ENCODE measurements at regions not wholly inside any gene's neighbourhood (a gene's known extent, or its start where the extent isn't known, plus 50 kb on each side); places are given as distances from the start of the nearest gene placed in this dataset.

DNA sequence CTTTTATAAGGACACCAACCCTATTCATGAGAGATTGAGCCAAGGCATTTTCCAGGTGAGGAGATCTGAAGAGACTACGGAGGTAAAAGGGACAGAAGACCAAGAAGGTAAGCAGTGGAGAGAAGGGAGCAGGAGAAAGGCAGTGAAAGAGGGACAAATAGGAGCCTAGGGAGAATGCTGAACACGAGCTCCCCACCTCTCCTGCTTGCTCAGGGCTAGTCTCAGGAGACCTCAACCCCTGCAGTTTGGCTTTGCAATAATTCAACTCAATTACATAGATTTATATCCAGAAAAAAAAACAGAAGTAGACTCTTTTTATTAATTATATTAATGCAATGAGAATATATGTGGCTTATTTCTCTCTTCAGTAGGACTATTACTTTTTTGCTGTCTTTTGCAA is 91.0 kb upstream of the DDX18 start:
- TF ChIP-seq, protein P1, sequence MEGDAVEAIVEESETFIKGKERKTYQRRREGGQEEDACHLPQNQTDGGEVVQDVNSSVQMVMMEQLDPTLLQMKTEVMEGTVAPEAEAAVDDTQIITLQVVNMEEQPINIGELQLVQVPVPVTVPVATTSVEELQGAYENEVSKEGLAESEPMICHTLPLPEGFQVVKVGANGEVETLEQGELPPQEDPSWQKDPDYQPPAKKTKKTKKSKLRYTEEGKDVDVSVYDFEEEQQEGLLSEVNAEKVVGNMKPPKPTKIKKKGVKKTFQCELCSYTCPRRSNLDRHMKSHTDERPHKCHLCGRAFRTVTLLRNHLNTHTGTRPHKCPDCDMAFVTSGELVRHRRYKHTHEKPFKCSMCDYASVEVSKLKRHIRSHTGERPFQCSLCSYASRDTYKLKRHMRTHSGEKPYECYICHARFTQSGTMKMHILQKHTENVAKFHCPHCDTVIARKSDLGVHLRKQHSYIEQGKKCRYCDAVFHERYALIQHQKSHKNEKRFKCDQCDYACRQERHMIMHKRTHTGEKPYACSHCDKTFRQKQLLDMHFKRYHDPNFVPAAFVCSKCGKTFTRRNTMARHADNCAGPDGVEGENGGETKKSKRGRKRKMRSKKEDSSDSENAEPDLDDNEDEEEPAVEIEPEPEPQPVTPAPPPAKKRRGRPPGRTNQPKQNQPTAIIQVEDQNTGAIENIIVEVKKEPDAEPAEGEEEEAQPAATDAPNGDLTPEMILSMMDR (conservative IDR thresholded peaks at IDR 0.05) = no peak
- no peak for TF ChIP-seq ZFX (IDR thresholded peaks at IDR 0.05)

Measured in C4-2B (cell line).